GM19238 (cell line): ENCODE measurements at regions not wholly inside any gene's neighbourhood (a gene's known extent, or its start where the extent isn't known, plus 50 kb on each side); places are given as distances from the start of the nearest gene placed in this dataset.

Source experiments
- DNase-seq: peaks from one replicate; pipeline ENCODE4 v3.0.0; 2011; ENCODE audit warnings: low spot score; ENCODE audit not compliant: insufficient read length

DNA sequence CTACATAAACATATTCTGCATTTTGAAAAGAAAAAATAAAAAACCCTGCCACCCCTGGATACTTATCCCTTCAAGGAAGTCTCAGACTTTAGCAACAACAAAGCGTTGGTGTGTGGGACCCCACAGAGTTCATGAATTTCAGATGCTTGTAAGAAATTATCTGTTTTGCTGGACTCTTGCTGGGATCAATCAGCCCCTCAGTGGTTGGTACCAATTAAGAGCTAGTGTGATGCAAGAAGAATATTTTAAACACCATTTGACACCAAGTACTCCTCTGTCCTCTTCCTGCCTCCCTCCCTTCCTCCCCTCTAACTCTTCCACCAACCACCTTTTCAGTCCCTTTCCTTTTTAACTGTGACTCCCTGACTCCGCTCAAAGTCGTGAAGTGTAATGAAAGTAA, 51.5 kb downstream of the SST start:
- DNase-seq = no peak

- DNase-seq = no peak
These were observed 53.0 kb downstream of the SST start for GRCh38 chr3:187617213-187617612.

GRCh38 chr3:187616307-187616972, 53.8 kb downstream of the SST start:
- DNase-seq = peak; percentile 18

- no peak for DNase-seq
These were observed 54.6 kb downstream of the SST start for GRCh38 chr3:187615630-187616029.

DNA sequence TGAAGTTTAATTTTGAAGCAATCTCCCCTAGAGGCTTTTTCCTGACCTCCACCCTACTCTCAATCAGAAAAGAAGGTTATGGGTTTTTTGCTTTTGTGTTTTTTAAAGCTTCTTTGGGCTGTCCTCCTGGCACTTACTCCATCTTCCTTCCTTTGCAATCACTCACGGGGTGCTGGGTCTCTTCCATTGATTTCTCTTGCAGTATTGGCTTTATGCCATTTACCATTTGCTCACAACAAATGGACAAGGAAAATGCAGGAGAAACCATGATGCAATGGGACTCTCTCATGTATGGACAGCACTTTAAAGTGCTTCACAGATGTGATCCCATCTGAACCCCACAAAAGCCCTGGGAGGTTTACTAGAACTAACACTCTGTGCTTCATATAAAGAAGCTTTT, 57.5 kb downstream of the SST start:
- DNase-seq = no peak

- no peak for DNase-seq
These were observed 59.1 kb downstream of the SST start for GRCh38 chr3:187610981-187611511.

GRCh38 chr3:187594272-187594671, 75.9 kb downstream of the SST start:
- DNase-seq = no peak

DNA sequence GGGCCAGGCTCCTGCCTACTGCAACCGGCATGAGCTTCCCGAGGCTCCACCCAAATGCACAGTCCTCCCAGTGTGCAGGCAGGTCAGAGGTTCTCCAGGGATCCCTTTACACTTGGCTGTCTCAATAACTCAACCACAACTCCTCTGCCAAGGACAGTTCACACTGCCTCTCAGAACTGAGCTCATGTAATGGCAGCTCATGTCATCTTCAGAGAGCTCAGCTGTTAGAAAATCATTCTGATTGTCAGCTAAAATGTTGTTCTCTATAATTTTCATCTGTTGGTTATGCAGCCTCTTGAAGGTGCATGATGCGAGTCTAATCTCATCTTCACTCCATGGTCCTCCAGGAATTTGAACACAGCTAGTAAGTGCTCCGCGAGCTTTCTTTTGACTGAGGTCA, 76.7 kb downstream of the SST start:
- no peak for DNase-seq

DNA sequence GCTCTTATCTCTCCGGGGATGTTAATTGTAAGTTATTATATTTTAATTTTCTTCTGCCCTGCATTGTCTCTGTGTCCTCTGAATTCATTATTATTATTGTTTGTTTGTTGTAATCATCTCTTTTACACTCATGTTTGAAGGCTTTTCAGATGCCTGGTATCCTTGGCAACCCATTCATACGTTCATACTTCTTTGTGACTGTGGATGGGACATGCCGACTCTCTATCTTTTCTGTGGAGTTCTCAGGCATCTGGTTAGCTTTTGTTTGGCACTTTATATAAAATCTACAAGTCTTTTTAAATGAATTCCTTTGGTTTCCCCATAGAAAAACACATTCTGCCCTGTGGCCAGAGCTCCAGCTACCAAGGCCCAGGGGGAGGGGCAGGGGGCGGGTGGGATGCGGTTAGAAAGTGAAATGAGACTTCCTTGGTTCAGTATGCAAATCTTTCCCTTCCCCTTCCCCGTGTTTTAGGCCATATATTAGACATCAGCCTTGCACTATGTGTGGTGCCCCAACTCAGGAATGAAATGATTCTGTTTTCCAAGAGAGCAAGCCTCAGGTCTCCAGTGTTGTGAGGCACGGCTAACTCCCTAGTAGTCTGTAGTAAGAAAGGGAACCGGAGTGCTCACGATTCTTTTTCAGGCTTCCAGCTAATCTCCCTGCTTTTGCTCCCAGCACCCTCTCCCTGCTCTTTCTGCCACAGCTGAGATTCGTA, 79.2 kb downstream of the SST start:
- no peak for DNase-seq

- no peak for DNase-seq
These were observed 83.1 kb downstream of the SST start for GRCh38 chr3:187587076-187587475.

DNA sequence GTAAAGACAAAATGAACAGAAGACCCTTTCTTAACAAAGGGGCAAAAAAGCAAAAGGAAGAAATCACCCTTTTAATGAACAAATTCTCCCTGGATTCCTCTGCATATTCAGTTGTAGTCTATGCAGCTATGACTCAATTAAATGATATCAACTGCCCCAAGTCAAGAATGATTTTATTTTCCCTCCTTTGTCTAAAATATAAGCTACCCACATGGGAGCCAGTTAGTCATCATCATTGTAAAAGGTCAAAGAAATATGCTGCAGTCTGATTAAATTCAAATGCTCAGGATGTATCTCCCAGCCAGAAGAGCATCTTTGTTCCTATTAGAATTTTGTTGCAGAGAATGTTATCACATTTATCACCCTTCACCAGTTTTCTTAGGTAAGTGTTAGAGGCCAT, 84.0 kb downstream of the SST start:
- DNase-seq = no peak

DNA sequence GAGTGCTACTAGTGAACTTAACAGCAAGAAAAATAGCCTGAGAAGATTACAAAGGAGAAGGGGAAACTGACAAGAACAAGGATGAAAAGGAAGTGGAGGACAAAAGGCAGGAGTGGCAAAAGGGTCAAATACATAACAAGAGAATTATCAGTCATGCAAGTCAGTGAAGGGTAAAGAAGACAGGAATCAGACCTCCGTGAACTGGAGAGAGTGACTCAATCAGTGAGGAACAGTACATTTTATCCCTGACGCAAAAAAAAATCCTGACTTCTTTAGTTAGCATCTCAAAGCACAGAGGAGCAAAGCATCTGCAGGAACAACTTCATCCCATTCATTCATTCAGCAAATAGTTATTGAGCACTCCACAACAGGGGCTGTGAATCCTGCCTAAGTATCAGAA, 97.8 kb downstream of the SST start:
- DNase-seq = no peak

DNA sequence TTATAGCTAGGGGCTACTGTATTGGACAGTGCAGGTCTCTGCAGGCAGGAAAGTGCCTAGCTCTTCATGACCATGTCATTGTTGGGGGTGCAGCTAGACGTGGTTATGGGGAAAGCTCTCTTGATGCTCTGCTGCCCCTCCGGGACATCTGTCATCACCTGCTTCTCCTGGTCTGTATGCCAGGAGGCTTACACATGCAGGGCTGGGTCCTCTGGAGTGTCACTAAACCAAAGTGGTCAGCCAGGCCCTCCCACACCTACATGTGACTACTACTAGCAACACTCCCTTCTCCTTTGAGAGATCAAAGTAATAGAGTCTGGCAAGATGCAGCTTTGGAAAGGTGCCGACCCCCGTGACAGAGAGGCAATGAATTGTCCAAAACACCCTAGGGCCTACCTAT, 98.5 kb downstream of the SST start:
- no peak for DNase-seq

GRCh38 chr3:187570776-187571175, 99.4 kb downstream of the SST start:
- no peak for DNase-seq

GRCh38 chr3:187568171-187568570, 102.0 kb downstream of the SST start:
- DNase-seq = no peak

DNA sequence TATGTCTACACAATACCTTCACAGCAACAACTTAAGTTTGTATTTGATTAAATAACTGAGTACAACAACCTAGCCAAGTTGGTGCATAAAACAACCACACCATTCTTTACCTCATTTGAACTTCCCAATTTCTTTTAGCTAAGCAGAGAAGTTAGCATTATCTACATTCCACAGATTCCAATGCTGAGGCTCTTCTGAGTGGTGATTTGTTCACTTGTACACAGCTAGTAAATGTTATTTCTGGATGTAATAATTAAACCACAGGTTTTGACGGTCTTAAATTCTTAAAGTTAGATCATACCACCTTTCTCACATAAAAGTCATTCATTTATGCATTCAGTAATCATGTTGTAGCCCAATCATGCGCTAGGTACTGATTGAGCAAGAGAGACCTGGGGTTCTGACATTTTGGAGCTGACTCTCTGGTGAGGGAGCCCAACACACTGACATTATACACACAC, 102.5 kb downstream of the SST start:
- no peak for DNase-seq

DNA sequence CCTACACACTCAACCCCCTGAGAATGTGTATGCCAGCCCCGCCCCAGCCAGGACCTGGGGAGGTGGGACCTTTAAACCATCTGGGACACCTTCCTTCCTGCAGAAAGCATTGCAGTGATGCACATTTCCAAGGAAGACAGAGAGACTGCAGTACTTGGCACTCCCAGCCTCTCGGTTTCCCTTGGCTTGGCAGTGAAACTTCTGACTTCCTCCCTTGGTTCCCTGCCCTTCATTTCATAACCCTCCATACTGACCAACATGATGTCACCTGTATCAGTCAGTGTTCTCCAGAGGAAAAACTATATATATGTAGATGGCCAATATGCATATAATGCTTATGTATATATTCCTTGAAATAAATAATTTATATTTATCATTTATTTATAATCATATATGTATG, 103.2 kb downstream of the SST start:
- no peak for DNase-seq

- DNase-seq = no peak
These were observed 104.5 kb downstream of the SST start for GRCh38 chr3:187565701-187566100.

DNA sequence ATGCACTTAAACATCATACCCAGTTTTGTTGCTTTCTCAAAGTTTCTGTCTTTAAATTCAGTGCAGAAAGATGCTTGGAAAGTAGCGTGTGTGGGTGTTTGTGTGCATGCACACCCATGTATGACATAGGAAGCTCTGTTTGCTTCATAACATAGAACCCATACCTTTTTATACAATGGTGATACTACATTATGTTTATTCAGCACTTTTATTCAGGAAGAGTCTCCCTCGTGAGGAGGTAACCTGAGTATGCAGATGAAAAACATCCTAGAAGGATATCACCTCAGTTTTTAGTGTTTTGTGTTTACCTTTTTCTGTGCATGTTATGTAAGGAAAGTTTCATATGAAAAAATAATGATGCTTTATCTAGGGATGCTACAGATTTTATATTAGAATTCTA, 111.2 kb downstream of the SST start:
- DNase-seq = no peak

GRCh38 chr3:187551416-187551815, 118.8 kb downstream of the SST start:
- no peak for DNase-seq

- DNase-seq = no peak
These were observed 119.7 kb downstream of the SST start for GRCh38 chr3:187550446-187550845.

DNA sequence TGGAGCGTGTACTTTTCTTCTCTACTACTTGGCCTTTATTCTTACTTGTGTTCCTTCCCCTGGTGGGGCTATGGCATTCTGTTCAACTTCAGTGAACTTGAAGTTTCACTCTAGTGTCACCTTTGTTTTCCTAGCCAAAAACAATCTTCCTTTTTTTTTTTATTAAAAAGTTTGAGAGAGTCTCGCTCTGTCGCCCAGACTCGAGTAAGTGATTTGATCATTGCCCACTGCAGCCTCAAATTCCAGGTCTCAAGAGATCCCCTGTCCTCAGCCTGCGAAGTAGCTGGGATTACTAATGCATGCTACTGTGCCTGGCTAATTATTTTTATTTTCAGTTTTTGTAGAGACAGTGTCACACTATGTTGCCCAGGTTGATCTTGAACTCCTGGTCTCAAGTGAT, 124.8 kb downstream of the SST start:
- no peak for DNase-seq

DNA sequence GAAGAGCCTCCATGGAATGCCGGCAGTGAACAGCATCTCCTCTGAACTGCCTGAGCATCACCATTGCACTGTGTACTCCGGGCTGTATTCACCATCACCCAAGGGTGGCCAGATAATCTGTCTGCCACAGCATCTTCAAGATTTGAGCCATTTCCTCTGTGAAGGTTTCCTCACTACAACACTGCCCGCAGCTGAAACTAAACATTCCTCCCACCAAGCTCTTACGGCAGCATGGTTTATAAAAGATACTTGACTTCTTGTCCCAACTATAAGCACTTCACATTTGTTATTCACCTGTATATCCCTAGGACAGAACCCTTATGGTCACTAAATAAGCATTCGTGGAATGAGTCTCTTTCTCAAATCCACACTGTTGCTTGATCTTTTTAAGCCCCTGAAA, 125.9 kb downstream of the SST start:
- DNase-seq = no peak
